DND-41 (cell line): ENCODE measurements at regions not wholly inside any gene's neighbourhood (a gene's known extent, or its start where the extent isn't known, plus 50 kb on each side); places are given as distances from the start of the nearest gene placed in this dataset.

Source experiments
- ATAC-seq: fragments of 200-7000 bp; cut with Tn5 transposase; 3 replicates; pipeline ENCODE4 v1.9.1; 2021; ENCODE audit warnings: low read depth; ENCODE audit not compliant: insufficient read depth
- DNase-seq: peaks from one replicate; pipeline ENCODE4 v3.0.0-alpha.2; 2020
- H2AFZ ChIP-seq: 2 replicates; pipeline ENCODE4 v1.6.0; 2012; ENCODE audit warnings: low read depth, low read length
- H3K27ac ChIP-seq: 2 replicates; pipeline ENCODE4 v1.5.1; 2012; ENCODE audit warnings: low read length, inconsistent platforms
- H3K27me3 ChIP-seq: fragments of 200-600 bp; sonication (generic); 2 replicates; pipeline ENCODE4 v1.6.0; 2012; ENCODE audit warnings: low read length, mild to moderate bottlenecking, inconsistent platforms; ENCODE audit not compliant: insufficient read depth, poor library complexity
- H3K36me3 ChIP-seq: 2 replicates; pipeline ENCODE4 v1.5.1; 2012; ENCODE audit warnings: low read length, inconsistent platforms; ENCODE audit not compliant: insufficient read depth
- H3K4me1 ChIP-seq: 2 replicates; pipeline ENCODE4 v1.5.1; 2012; ENCODE audit warnings: mild to moderate bottlenecking, low read length; ENCODE audit not compliant: insufficient read depth
- H3K4me2 ChIP-seq: 2 replicates; pipeline ENCODE4 v1.6.0; 2012; ENCODE audit warnings: mild to moderate bottlenecking, moderate library complexity, low read length, inconsistent platforms; ENCODE audit not compliant: insufficient read depth
- H3K4me3 ChIP-seq, 2 experiments: fragments of 200-600 bp in 1 of 2; shearing (Covaris generic) in 1 of 2; 2 replicates each; pipeline ENCODE4 v1.5.1; 2012 to 2016; ENCODE audit warnings: inconsistent platforms in 2 of 2, low read length in 2 of 2, mild to moderate bottlenecking in 2 of 2, low read depth in 1 of 2, moderate library complexity in 1 of 2
- H3K79me2 ChIP-seq: 2 replicates; pipeline ENCODE4 v1.6.0; 2012; ENCODE audit warnings: low read length, inconsistent platforms; ENCODE audit not compliant: insufficient read depth
- H3K9ac ChIP-seq: 2 replicates; pipeline ENCODE4 v1.6.0; 2012; ENCODE audit warnings: low read depth, mild to moderate bottlenecking, inconsistent platforms, low read length, moderate library complexity
- H3K9me3 ChIP-seq: 2 replicates; pipeline ENCODE4 v1.5.1; 2012; ENCODE audit warnings: low read length, moderate library complexity, mild to moderate bottlenecking, inconsistent platforms; ENCODE audit not compliant: insufficient read depth, severe bottlenecking
- H4K20me1 ChIP-seq: 2 replicates; pipeline ENCODE4 v1.6.0; 2012; ENCODE audit warnings: low read length; ENCODE audit not compliant: insufficient read depth
- EZH2 ChIP-seq: IDR thresholded peaks from 3 replicates; pipeline ENCODE4 v1.6.1; 2012; ENCODE audit warnings: borderline replicate concordance, low read depth, mild to moderate bottlenecking, moderate library complexity, low read length, inconsistent platforms; ENCODE audit not compliant: severe bottlenecking
- TF ChIP-seq, protein P1 (sequence below): IDR thresholded peaks from 2 replicates; pipeline ENCODE4 v1.5.1; 2012; ENCODE audit warnings: borderline replicate concordance, low read length, moderate library complexity, mild to moderate bottlenecking; ENCODE audit not compliant: poor library complexity, severe bottlenecking; ENCODE audit errors: extremely low read depth

- H3K27ac ChIP-seq = no peak overlapping the region
- no peaks in the 10 kb centered on the region for H3K36me3 ChIP-seq
- H3K79me2 ChIP-seq = no peaks in the 10 kb centered on the region
- no peaks in the 10 kb centered on the region for H3K27me3 ChIP-seq
- H3K4me3 ChIP-seq = no peak overlapping the region
- no peak overlapping the region for H2AFZ ChIP-seq
- peaks cover 12% of the 10 kb centered on the region for H3K9me3 ChIP-seq
- H3K9ac ChIP-seq = no peak overlapping the region
- TF ChIP-seq EZH2 = no peak
- TF ChIP-seq, protein P1, sequence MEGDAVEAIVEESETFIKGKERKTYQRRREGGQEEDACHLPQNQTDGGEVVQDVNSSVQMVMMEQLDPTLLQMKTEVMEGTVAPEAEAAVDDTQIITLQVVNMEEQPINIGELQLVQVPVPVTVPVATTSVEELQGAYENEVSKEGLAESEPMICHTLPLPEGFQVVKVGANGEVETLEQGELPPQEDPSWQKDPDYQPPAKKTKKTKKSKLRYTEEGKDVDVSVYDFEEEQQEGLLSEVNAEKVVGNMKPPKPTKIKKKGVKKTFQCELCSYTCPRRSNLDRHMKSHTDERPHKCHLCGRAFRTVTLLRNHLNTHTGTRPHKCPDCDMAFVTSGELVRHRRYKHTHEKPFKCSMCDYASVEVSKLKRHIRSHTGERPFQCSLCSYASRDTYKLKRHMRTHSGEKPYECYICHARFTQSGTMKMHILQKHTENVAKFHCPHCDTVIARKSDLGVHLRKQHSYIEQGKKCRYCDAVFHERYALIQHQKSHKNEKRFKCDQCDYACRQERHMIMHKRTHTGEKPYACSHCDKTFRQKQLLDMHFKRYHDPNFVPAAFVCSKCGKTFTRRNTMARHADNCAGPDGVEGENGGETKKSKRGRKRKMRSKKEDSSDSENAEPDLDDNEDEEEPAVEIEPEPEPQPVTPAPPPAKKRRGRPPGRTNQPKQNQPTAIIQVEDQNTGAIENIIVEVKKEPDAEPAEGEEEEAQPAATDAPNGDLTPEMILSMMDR = no peak
- no peaks in the 10 kb centered on the region for H3K4me1 ChIP-seq
- no peak overlapping the region for H3K4me2 ChIP-seq
- ATAC-seq (no peak), DNase-seq (no peak)
- peaks cover 12% of the 10 kb centered on the region for H4K20me1 ChIP-seq
These were observed 103.3 kb downstream of the YTHDF1 start for GRCh38 chr20:63112491-63113219.

GRCh38 chr20:63108247-63108646 lies 101.5 kb upstream of the BHLHE23 start:
- Histone ChIP-seq H2AFZ (no peak overlapping the region), H3K4me1 (no peaks in the 10 kb centered on the region), H3K36me3 (no peaks in the 10 kb centered on the region), H3K27ac (no peak overlapping the region), H3K9ac (no peak overlapping the region), H3K79me2 (no peaks in the 10 kb centered on the region), H3K4me2 (no peak overlapping the region), H4K20me1 (0 out of 2 replicates have a peak, but pooled peaks cover 6% of the 10 kb centered on the region), H3K4me3 (no peak overlapping the region), H3K27me3 (no peaks in the 10 kb centered on the region), H3K9me3 (peaks cover 12% of the 10 kb centered on the region)
- no peak for ATAC-seq
- no peak for TF ChIP-seq EZH2
- TF ChIP-seq, protein P1 = no peak
- DNase-seq = no peak

- H3K4me2 ChIP-seq = no peak overlapping the region
- no peaks in the 10 kb centered on the region for H3K79me2 ChIP-seq
- peaks cover 12% of the 10 kb centered on the region for H3K9me3 ChIP-seq
- H3K9ac ChIP-seq = no peak overlapping the region
- no peaks in the 10 kb centered on the region for H3K36me3 ChIP-seq
- H4K20me1 ChIP-seq = 0 out of 2 replicates have a peak, but pooled peaks cover 6% of the 10 kb centered on the region
- no peak overlapping the region for H3K4me3 ChIP-seq
- H3K27ac ChIP-seq = no peak overlapping the region
- ATAC-seq (no peak), DNase-seq (no peak)
- H3K27me3 ChIP-seq = no peaks in the 10 kb centered on the region
- no peak overlapping the region for H2AFZ ChIP-seq
- no peak for TF ChIP-seq EZH2
- TF ChIP-seq, protein P1 = no peak
- peaks cover 5% of the 10 kb centered on the region for H3K4me1 ChIP-seq
These were observed 100.9 kb upstream of the BHLHE23 start for GRCh38 chr20:63107449-63108200.
